NK-92 (cell line): ENCODE measurements at regions not wholly inside any gene's neighbourhood (a gene's known extent, or its start where the extent isn't known, plus 50 kb on each side); places are given as distances from the start of the nearest gene placed in this dataset.

Experiments used
- DNase-seq: peaks from one replicate; lab custom pipeline; 2025; ENCODE audit not compliant: unreplicated experiment; lab: John Stamatoyannopoulos, UW

- DNase-seq = no peak
These were observed 1573.5 kb upstream of the ACVR2A start for GRCh38 chr2:146271131-146271831.

- DNase-seq = no peak
These were observed 1574.2 kb upstream of the ACVR2A start for GRCh38 chr2:146270618-146271017.

- no peak for DNase-seq
These were observed 1577.7 kb upstream of the ACVR2A start for GRCh38 chr2:146267093-146267492.

- DNase-seq = no peak
These were observed 1579.2 kb upstream of the ACVR2A start for GRCh38 chr2:146265656-146266055.

- DNase-seq = no peak
These were observed 1582.2 kb upstream of the ACVR2A start for GRCh38 chr2:146262606-146263005.

- DNase-seq = no peak
These were observed 1584.3 kb upstream of the ACVR2A start for GRCh38 chr2:146260551-146260950.

GRCh38 chr2:146259816-146260215, 1585.0 kb upstream of the ACVR2A start:
- DNase-seq = no peak

GRCh38 chr2:146258071-146258470, 1586.8 kb upstream of the ACVR2A start:
- no peak for DNase-seq

- DNase-seq = no peak
These were observed 1592.7 kb upstream of the ACVR2A start for GRCh38 chr2:146252119-146252518.

GRCh38 chr2:146251328-146251727, 1593.5 kb upstream of the ACVR2A start:
- DNase-seq = no peak

- no peak for DNase-seq
These were observed 1597.9 kb upstream of the ACVR2A start for GRCh38 chr2:146246736-146247523.

GRCh38 chr2:146246002-146246735, 1598.7 kb upstream of the ACVR2A start:
- no peak for DNase-seq

- DNase-seq = no peak
These were observed 1600.0 kb upstream of the ACVR2A start for GRCh38 chr2:146244830-146245229.

- DNase-seq = no peak
These were observed 1600.7 kb upstream of the ACVR2A start for GRCh38 chr2:146244131-146244530.

GRCh38 chr2:146241023-146241422, 1603.8 kb upstream of the ACVR2A start:
- DNase-seq = no peak

- DNase-seq = no peak
These were observed 1604.4 kb upstream of the ACVR2A start for GRCh38 chr2:146240391-146240790.

- DNase-seq = no peak
These were observed 1605.3 kb upstream of the ACVR2A start for GRCh38 chr2:146239392-146240135.

GRCh38 chr2:146238254-146238966, 1606.4 kb upstream of the ACVR2A start:
- no peak for DNase-seq

- DNase-seq = no peak
These were observed 1609.7 kb upstream of the ACVR2A start for GRCh38 chr2:146235158-146235557.

GRCh38 chr2:146229508-146230155, 1615.2 kb upstream of the ACVR2A start:
- DNase-seq = no peak
